ENCODE measurements at regions not wholly inside any gene's neighbourhood (a gene's known extent, or its start where the extent isn't known, plus 50 kb on each side); places are given as distances from the start of the nearest gene placed in this dataset.

- TF ChIP-seq MTA2 (IDR thresholded peaks at IDR 0.05; ENCODE audit: low read depth): no peak
Measured at GRCh38 chr4:29319663-29320340, 1400.4 kb upstream of the PCDH7 start (continued).

GRCh38 chr4:29320947-29321620, 1399.1 kb upstream of the PCDH7 start:
- H3K9me3 ChIP-seq (replicated peaks; ENCODE audit: control insufficient read depth, insufficient read depth, low read length): no peaks in the 10 kb centered on the region; the same call in 2 of the 3 replicates
- H3K9ac ChIP-seq (ENCODE audit: control insufficient read depth, insufficient read depth, low read length): no peak overlapping the region
- no peak overlapping the region for H2AFZ ChIP-seq (ENCODE audit: control insufficient read depth, low read depth, low read length)
- POLR2A ChIA-PET: no interaction called here
- SMC1A ChIA-PET (ENCODE audit: uncharacterized antibody, unreplicated experiment): no interaction called here
- FAIRE-seq: no peak
- intact Hi-C loops (cut with micrococcal nuclease; ENCODE audit: unreplicated experiment) (no loop called here), in situ Hi-C loops (cut with MboI) (no loop called here)
- H3K4me3 ChIP-seq: no peak overlapping the region
- no peak overlapping the region for H3K4me2 ChIP-seq (ENCODE audit: control insufficient read depth, insufficient read depth)
- no peaks in the 10 kb centered on the region for H3K4me1 ChIP-seq (ENCODE audit: control insufficient read depth, insufficient read depth, low read length)
- no peaks in the 10 kb centered on the region for H3K36me3 ChIP-seq (ENCODE audit: control insufficient read depth in 2 of 2, insufficient read depth in 2 of 2, low read length in 1 of 2)
- DNase-seq (ENCODE audit: low read depth, low spot score): no peak
- no peak overlapping the region for H3K27ac ChIP-seq (ENCODE audit: control insufficient read depth, insufficient read depth)
- RAD21 ChIA-PET (ENCODE audit: unreplicated experiment): no interaction called here
- 22% methylated on average over 6 of the region's 6 CpGs for WGBS (ENCODE audit: insufficient coverage, insufficient replicate concordance, low lambda C conversion rate, missing lambda C conversion rate)
- CTCF ChIA-PET: interaction anchor here (0.6 kb wide), 1 partner anchor 951 kb away, joined by 3 read pairs; no protein-coding TSS in a partner anchor
- no TSS peak for BruUV-seq (replicated peaks)
- no peaks in the 10 kb centered on the region for H3K79me2 ChIP-seq (ENCODE audit: control insufficient read depth, insufficient read depth, low read length)
- ATAC-seq: no peak
- H3K27me3 ChIP-seq (replicated peaks in 1 of 2; ENCODE audit: control insufficient read depth in 2 of 2, insufficient read depth in 2 of 2, low read length in 1 of 2): no peaks in the 10 kb centered on the region
- no peaks in the 10 kb centered on the region for H4K20me1 ChIP-seq (ENCODE audit: control insufficient read depth, insufficient read depth)
- TF ChIP-seq EP300 (IDR thresholded peaks at IDR 0.05; ENCODE audit: borderline replicate concordance in 1 of 2, control insufficient read depth in 1 of 2, low read depth in 2 of 2, low read length in 2 of 2) (no peak), CEBPB (IDR thresholded peaks at IDR 0.05; ENCODE audit: borderline replicate concordance in 1 of 2, low read depth in 2 of 2, low read length in 2 of 2) (no peak), MYC (IDR thresholded peaks at IDR 0.05; ENCODE audit: insufficient read depth, insufficient read length, insufficient replicate concordance, low read length, severe bottlenecking) (no peak), ATF3 (IDR thresholded peaks at IDR 0.05; ENCODE audit: borderline replicate concordance, extremely low read depth, low read depth, low read length) (no peak), E2F8 (IDR thresholded peaks at IDR 0.05; ENCODE audit: low read depth, partially characterized antibody) (no peak), E4F1 (IDR thresholded peaks at IDR 0.05; ENCODE audit: borderline replicate concordance, partially characterized antibody) (no peak), ZNF384 (IDR thresholded peaks at IDR 0.05; ENCODE audit: borderline replicate concordance, low read depth, low read length) (no peak), USF2 (IDR thresholded peaks at IDR 0.05; ENCODE audit: borderline replicate concordance, low read depth, low read length) (no peak), POLR2A (IDR thresholded peaks at IDR 0.05; ENCODE audit: low read depth, low read length) (no peak), TAF1 (IDR thresholded peaks at IDR 0.05; ENCODE audit: borderline replicate concordance, low read depth, low read length) (no peak), LARP7 (IDR thresholded peaks at IDR 0.05) (no peak)

Measured in GM12878 (cell line).